Stimulated activated CD4-positive, alpha-beta T cell treated with anti-CD3 and anti-CD28 coated beads, TNF-alpha, amount 100 ng/mL, for 48 hours (primary cell): ENCODE measurements at regions not wholly inside any gene's neighbourhood (a gene's known extent, or its start where the extent isn't known, plus 50 kb on each side); places are given as distances from the start of the nearest gene placed in this dataset.

Experiments used
- DNase-seq, 3 donors: peaks; one replicate each; pipeline ENCODE4 v3.0.0-alpha.2; 2020; ENCODE audit warnings: low read depth in 3 of 3

DNA sequence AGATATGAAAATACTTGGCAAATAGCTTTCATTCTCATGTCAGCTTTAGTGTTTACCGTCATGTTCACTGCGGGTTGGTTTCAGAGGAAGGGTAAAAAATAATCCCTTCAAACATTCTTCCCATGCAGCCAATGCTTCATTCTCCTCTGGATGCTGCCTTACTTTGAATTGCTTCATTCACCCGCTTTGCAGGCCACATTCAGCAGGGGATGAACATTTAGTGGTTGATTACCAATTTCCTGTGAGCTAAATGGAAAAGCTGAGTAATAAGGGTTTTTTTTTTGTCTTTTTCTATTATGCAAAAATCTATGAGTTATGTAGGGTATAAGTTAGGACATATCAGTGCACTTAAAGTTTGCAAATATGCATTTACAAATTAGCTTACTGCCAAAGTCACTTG, 96.3 kb upstream of the MEF2C start:
- peak in 1 of 3 donors; percentile 1 for DNase-seq

DNA sequence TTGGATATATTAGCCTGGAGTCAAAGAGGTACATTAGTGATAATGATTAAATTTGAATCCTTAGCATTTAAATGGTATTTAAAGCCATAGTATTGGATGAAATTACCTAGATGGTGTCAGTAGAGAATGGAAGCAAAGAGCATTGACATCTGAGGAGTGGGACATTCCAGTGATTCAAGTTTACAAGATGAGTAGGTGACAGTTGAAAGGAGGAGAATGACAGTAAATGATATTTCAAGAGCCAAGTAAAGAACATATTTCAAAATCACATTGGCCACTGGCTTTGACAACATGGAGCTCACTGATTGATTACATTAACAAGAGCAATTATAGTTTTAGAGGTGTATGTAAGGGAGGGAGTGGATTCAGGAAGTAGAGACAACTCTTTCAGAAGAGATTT, 93.9 kb upstream of the MEF2C start:
- DNase-seq: no peak

DNA sequence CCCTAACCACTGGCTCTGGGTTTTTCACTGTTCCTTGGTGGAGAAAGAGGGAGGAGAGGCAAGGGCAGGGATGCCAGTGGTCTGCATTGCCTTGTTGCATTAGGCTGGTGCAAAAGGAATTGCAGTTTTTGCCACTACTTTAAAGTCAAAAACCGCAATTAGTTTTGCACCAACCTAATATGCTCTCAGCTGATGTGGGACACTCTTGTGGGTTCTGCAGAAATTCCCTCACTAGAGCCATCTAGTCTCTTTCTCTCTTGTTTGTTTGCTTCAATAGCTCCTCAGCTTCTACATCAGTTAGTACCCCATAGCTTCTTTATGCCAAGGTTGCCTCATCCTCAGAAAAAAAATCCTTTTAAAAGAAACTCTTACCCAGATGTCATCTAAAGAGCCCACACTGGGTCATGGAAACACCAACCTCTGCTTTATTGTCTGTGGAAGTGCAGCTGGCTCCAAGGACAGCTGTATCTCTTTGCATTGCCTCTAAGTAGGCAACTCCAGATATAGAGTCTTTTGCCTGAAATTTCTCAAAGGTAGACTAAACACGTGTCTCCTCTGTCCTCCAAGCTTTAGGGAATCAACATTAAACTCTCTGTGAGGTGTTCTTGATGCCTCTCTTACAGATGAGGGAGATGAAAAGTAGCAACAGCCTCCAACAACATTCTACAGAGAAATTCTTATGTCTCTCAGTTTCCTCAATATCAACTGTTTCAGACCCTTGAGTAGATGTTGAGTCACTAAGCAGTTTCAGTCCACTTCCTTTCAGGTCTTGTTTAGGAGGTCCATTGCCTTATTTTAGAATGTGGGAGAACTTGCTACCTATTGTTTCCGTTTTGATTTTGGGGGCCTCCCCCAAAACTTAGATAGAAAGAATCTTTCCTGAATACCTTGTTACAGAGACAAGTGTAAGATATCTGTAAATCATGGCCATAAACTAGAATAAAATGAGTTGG, 84.9 kb upstream of the MEF2C start:
- DNase-seq: no peak

DNA sequence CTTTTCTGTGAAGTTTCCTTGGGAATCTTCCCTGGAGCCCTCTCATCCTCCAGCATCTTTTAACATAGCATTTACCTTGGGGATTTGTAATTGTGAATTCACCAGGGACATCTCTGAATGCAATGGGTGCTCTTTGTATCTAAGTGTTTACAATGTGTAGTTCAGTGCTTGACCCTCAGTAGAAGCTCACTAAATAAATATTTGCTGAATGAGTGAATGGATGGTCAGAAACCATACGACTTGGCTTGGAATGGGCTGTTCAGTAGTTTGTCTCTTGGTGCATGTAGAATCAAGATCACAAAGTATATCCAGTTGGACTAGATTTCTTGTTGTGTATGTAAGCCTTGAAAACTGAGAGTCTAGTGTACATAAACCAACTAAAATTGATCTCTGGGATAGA, 81.8 kb upstream of the MEF2C start:
- DNase-seq: no peak

DNA sequence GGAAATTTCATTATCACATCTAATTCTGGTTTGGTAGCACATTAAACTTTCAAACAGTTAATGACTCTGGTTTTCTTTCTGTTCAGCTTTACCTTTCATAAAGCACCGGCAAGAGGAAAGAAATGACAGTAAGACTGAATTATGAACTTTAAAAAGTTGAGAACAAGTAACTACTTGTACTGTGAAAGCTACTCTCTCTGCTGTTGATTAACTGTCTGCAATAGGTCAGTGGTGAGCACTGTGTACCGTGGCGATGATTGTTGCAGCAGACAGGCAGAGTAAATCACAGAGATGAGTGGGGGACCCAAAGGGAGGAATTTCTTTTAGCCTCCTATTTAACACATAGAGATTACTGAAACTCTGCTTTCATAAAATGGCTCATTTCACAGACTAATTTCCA, 74.0 kb upstream of the MEF2C start:
- DNase-seq: no peak

DNA sequence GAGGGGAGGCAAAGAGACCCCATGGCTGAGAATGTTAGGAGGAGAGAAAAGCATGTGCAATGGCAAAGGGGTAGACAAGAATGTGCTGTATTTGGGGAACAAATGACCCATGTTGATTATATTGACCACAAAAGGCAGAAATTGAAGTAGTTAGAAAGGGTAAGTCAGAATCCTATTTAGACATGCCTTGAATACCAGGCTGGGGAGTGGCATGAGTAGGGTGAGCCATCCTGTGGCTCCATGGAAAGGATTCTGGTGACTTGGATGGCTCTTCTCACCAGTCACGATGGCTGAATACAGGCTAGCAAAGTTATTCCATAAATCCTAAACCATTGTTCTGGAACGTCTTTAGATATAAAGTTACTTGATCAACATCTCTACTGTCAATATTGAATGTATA, 73.4 kb upstream of the MEF2C start:
- DNase-seq: no peak

DNA sequence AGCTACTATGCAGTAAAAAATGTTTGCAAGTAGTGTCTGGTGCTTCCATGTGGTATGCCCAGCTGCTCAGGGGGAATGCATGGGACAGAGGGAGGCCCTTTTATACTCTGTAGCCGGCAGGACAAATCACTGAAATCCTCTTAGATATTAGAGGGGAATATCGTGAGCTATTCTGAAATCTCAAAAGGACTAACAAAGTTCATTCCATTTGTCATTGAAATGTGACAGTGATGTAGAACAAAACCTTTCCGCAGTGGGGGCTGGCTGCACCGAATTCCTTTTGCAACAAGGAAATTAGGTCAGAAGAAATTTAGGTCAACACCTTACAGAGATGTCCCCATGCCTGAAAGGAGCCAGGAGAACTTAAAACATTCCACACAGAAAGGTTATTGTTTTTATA, 72.4 kb upstream of the MEF2C start:
- no peak for DNase-seq

DNA sequence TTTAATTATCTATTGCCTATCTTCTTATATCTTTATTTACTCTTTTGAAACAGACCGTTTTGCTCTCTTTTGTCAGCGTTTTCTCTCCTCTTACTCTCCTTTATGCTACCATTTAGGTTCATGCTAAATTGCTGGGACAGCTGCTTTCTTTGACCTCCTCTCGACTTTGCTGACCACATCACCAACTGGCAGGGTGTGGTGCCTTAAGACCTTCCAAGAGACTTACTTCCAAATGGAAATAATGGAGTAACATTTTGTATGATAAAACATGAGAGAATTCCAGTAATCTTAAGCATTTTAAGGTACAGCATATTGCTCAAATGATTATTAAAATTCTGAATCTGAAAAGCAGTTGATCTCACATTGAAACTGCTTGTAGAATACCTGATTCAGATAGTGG, 71.5 kb upstream of the MEF2C start:
- no peak for DNase-seq

DNA sequence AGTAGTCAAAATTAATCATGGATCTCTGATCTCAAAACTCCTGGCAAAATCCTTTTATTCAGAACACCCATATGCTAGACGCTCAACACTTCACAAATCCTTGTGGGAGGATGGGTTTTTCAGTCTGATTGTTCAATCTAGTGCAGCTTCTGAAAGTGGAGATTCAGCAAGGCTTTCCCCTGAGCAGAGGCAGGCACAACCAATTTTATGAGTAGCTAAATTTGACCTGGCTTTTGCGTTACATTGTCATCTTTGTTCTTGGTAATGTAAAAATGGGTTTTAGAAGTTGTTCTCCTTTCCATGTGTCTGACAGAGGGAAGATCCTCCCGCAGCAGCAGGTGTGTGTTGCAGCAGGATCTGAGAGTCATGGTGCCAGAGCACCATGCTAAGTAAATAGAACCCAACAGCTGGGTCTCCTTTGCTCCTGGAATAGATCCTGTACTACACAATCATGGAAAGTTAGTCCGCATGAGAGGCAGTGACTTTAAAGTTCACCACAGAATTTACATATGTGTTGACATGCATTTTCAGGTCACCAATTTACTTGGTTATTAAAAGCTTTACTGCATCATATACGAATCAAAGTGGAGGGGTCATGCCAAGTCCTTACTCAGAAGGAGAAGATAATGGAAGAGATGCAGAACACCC, 70.1 kb upstream of the MEF2C start:
- DNase-seq: no peak

DNA sequence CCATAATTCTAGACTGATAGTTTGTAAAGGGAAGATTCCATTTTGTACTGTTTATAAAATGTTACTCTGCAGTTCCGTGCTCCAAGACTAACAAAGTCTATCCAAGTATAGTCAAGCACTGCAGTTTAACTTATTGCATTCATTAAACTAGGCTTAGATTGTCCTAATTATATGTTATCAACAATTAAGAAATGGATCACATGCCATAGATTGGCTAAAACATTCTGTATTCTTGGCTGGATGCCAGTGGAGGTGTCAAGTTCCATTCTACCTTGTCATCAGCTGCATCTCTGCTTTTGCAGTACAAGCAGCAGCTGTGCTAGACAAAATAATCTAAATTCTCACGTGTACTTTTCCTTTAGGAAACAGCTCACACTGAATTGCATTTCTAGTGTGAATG, 69.4 kb upstream of the MEF2C start:
- DNase-seq: no peak

DNA sequence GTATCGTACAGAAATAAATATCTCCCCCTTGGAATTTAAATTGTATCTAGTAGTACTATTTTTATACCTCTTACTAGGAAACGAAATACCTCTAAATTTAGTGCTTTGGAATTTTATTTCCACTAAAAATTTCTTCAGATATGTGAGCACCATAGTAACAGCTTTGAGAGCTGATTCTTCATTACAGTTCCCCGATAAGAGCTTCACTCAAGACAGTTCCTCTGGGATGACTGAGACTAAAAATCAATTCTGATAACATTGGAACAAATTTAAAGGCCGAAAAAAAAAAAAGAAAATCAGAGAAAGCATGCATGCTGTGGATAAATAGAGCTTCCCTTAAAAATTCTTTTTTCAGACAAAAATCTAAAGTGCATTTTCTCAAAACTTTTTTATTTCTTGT, 68.5 kb upstream of the MEF2C start:
- no peak for DNase-seq

DNA sequence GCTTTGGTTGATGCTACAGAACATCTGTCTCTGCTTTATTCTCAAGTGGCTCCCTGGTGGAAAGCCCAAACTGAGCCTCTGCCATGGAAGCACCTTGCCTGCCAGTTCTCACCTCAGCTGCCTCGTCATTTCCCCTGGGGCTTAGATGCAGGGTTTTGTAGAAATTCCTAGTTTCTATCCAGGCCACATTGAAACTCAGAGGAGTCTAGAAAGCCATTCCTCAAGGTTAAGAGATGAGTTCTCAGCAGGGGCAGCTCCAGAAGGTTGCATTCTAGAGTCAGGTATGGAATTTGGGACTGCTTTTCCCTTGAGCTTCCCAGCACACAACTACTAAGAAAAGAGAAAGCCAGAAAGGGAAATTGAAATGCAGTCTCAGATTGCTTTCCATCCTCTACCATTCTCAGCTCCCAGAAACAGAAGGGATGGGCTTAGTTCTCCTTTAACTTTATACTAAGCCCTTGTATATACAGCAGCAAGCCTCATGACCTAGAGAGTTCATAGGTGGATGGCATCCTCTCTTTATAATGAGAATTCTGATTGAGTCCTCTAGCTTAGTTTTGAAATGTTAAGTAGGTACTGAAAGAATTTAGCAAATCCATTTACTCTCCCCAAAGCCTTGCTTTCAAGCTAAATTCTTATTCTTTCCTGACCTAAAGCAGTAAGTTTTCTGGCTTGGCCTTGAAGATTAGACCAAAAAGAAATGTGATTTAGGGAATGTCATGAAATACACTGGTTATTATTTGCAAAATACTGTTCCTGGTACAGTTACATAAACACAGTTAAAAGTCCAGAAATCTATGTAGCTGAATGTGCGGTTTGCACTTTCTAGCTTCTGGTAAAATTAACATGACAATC, 66.0 kb upstream of the MEF2C start:
- DNase-seq: no peak

DNA sequence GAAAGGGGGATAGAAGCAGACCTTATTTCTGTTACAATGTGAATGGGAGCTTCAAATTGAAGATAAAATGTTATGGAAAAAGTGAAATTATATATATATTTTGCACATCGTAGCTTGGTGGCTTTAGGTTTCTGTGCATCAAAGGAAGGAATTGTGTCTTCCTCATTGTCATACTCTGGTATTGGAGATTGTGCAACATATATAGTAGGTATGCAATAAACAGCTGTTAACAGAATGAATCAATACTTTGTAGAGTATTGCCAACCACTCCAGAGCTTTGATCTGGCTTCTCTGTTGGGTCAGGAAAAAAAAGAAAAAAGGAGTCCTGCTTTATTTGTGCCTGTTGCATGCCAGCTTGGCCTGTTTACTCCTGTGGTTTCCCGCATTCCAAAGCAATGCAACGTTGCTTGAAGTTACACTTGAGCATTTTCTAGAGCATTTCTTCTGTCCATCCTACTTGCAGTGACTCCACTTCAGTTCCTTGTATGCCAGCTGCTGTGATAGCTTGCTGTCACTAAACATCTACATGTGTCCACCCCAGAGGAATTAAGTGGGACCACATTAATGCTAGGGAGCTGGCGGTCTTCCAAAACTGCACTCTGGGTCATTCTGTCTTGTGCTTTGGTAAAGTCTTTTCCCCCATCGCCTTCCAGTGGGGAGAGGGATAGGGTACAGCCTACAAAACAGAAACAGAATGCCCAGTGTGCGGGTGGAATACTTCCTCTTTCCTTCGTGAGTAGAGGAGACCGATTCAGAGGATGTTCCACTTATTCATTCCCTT, 62.0 kb upstream of the MEF2C start:
- DNase-seq: no peak

DNA sequence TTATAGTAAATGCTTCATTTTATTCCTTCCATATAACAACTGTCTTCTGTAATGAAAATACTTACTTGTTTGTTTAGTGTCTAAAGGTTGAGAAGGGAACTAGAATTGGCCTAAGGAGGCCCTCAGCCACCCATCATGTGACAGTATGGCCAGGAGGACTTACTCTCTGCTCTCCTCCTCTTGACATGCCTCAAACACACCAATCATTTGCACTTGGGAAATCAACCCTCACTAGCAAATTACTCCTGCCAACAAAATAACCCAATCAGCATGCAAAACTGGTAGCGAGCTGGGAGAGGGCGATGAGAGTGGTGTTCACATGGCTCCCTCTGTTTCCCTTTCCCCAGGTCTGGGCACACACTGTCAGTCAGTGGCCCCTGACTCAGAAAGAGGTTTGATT, 58.6 kb upstream of the MEF2C start:
- DNase-seq: no peak

DNA sequence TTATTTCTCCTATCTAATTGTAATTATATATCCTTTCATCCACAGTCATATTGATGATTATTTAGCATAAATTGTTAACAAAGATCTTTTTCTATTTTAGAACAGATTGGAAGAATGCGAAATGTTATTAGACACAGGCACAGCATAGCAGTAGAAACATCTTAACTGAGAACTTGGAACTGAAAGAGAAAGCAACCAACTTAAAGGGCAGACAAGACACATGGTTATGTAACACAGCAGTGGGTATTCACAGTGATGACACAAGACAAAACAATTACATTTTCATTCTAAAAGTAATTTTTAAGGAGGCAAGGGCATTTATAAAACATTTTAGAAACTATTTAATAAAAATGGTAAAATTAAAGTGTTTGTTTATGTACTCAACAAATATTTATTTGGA, 57.7 kb upstream of the MEF2C start:
- no peak for DNase-seq

DNA sequence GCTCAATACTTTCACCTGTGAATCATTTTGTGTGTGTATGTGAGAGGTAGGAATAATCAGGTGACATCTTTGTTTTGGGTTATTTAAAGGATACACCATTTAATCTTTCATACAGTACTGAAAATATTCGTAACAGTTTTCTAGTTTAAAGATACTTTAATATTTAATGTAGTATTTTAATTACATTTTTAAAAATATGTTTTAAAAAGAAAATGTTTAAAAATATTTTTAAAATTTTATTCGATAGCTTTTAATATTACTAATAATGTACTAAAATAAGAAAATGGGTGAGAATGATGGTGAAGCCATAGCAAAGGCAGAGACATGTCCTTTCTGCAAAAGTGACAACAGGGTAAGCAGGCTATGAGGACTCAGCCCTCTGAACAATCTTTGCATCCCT, 56.3 kb upstream of the MEF2C start:
- DNase-seq: no peak

DNA sequence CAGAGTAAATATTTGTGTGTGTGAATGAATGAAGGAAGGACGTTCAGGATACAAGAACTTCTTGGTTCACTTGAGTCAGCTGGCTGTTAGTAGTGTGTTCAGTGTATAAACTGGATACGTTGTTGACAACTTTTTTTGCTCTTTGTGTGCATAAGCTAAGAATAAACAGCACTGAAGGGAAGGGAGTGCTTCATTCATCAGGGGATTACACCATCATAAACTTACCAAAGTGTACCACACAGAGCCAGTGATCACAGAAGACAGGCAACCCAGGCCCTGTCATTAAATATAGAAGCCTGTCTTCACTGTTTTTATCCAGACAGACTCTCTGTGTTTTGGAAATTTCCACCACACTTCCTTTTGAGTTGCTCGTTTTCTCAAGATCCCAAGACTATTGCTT, 55.5 kb upstream of the MEF2C start:
- no peak for DNase-seq

DNA sequence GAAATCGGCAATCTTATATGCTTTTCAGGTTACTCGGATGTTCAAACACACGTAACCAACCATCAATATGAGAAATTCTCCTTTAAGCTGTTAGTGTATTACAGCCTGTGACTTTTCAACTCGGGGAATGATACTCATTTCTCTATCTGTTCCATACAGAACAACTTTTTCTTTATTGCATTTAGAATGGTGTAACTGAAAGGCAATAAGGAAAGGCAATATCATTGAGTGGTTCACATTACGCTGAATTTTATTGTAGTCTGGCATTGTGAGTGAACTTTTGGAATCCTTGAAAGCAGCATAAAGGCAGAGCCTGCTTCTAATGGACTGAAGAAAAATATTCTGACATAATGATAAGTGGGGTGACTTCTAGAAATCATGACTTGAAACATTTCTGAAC, 54.4 kb upstream of the MEF2C start:
- no peak for DNase-seq

DNA sequence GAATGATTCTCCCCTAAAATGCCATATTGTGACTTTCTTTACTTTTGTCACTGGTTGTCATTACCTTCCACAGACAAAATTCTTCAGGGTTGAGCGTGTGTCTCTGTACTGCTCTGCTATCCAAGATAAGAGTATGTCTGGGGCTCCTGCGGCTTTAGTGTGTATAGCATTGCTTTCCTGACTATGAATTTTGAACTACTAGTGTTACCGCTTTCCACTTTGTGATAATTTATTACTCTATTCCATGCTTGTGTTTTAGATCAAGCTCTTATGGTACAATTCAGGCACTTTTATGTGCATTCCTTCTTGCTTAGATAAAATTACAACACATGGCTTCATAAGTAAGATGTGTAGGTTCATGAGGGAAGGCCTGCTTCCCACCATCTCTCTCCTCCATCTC, 51.5 kb upstream of the MEF2C start:
- no peak for DNase-seq
